ENCODE measurements at regions not wholly inside any gene's neighbourhood (a gene's known extent, or its start where the extent isn't known, plus 50 kb on each side); places are given as distances from the start of the nearest gene placed in this dataset.

DNA sequence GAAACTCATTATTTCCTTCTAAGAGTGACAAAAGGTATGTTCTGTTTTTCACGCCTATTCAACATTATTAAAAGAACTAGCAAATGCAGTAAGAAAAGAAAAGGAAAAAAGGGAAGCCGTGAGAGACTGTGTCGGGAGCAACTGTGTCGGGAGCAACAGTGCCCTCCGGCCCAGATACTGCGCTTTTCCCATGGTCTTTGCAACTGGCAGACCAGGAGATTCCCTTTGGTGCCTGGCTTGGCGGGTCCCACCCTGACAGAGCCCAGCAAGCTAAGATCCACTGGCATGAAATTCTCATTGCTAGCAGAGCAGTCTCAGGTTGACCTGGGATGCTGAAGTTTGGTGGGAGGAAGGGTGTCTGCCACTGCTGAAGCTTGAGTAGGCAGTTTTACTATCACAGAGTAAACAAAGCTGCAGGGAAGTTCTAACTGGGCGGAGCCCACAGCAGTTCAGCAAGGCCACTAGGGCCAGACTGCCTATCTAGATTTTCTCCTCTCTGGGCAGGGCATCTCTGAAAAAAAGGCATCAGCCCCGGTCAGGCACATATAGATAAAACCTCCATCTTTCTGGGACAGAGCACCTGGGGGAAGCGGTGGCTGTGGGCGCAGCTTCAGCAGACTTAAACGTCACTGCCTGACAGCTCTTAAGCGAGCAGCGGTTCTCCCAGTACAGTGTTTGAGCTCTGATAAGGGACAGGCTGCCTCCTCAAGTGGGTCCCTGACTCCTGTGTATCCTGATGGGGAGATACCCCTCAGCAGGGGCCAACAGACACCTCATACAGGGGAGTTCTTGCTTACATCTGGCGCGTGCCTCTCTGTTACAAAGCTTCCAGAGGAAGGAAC is 1237.4 kb upstream of the CDH18 start:
- TF ChIP-seq TAF1 (CRISPR knock-in tag; IDR thresholded peaks at IDR 0.05), result no peak
- TF ChIP-seq CHD2 (IDR thresholded peaks at IDR 0.05; ENCODE audit: low read depth, low read length), result no peak
- no peak for TF ChIP-seq FOXM1 (CRISPR knock-in tag; IDR thresholded peaks at IDR 0.05)
- TF ChIP-seq, protein P1, sequence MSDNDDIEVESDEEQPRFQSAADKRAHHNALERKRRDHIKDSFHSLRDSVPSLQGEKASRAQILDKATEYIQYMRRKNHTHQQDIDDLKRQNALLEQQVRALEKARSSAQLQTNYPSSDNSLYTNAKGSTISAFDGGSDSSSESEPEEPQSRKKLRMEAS (IDR thresholded peaks at IDR 0.05), result no peak
- no peak for TF ChIP-seq POLR2AphosphoS5 (IDR thresholded peaks at IDR 0.05; ENCODE audit: low read depth, low read length)
- TF ChIP-seq, protein P2, sequence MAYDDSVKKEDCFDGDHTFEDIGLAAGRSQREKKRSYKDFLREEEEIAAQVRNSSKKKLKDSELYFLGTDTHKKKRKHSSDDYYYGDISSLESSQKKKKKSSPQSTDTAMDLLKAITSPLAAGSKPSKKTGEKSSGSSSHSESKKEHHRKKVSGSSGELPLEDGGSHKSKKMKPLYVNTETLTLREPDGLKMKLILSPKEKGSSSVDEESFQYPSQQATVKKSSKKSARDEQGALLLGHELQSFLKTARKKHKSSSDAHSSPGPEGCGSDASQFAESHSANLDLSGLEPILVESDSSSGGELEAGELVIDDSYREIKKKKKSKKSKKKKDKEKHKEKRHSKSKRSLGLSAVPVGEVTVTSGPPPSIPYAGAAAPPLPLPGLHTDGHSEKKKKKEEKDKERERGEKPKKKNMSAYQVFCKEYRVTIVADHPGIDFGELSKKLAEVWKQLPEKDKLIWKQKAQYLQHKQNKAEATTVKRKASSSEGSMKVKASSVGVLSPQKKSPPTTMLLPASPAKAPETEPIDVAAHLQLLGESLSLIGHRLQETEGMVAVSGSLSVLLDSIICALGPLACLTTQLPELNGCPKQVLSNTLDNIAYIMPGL (CRISPR knock-in tag; IDR thresholded peaks at IDR 0.05; ENCODE audit: borderline replicate concordance in 1 of 2, low read depth in 1 of 2), result no peak
- TF ChIP-seq ZFP36 (IDR thresholded peaks at IDR 0.05; ENCODE audit: borderline replicate concordance, low read depth, low read length, partially characterized antibody), result no peak
- TF ChIP-seq, protein P3, sequence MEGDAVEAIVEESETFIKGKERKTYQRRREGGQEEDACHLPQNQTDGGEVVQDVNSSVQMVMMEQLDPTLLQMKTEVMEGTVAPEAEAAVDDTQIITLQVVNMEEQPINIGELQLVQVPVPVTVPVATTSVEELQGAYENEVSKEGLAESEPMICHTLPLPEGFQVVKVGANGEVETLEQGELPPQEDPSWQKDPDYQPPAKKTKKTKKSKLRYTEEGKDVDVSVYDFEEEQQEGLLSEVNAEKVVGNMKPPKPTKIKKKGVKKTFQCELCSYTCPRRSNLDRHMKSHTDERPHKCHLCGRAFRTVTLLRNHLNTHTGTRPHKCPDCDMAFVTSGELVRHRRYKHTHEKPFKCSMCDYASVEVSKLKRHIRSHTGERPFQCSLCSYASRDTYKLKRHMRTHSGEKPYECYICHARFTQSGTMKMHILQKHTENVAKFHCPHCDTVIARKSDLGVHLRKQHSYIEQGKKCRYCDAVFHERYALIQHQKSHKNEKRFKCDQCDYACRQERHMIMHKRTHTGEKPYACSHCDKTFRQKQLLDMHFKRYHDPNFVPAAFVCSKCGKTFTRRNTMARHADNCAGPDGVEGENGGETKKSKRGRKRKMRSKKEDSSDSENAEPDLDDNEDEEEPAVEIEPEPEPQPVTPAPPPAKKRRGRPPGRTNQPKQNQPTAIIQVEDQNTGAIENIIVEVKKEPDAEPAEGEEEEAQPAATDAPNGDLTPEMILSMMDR (CRISPR knock-in tag; IDR thresholded peaks at IDR 0.05), result no peak
- TF ChIP-seq NR1H2 (CRISPR knock-in tag; IDR thresholded peaks at IDR 0.05; ENCODE audit: borderline replicate concordance, low read depth), result no peak
